NCI-H2107 (cell line): ENCODE measurements at regions not wholly inside any gene's neighbourhood (a gene's known extent, or its start where the extent isn't known, plus 50 kb on each side); places are given as distances from the start of the nearest gene placed in this dataset.

Experiments
- DNase-seq: peaks from one replicate; lab custom pipeline; 2025; lab: John Stamatoyannopoulos, UW

DNA sequence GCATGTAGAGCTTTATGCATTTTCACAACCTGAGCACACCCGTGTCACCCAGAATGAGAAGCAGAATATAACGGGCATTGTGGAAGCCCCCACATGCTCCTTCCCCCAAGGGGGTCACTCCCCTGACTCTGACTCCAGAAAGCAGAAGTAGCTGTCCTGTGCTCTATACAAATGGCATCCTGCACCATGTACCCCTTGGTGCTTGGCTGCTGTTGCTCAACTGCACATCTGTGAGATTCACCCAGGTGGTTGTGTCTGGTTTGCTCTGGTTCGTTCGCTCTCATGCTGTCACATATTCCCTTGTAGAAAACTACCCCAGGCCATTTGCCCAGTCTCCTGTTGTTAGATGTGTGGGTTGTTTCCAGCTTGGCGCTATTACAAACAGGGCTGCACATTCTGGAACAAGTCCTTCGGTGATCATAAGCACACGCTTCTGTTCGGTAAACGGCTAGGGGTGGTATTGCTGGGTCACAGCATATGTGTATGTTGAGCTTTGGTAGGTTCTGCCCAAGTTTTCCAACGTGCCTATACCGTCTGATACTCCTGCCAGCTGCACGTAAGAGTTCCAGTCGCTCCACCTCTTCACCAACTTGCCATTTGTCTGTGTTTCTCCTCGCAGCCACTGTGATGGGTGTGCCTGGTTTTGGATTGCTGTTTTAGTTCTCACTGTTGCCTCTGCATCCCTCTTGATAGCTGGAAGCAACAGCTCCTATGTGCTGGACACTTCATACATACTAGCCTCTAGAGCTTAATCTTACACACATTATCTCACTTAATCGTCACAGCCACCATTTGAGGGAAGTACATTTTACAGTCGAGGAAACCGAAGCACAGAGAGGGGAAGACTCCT lies 65.4 kb upstream of the SLC6A6 start:
- DNase-seq = no peak

DNA sequence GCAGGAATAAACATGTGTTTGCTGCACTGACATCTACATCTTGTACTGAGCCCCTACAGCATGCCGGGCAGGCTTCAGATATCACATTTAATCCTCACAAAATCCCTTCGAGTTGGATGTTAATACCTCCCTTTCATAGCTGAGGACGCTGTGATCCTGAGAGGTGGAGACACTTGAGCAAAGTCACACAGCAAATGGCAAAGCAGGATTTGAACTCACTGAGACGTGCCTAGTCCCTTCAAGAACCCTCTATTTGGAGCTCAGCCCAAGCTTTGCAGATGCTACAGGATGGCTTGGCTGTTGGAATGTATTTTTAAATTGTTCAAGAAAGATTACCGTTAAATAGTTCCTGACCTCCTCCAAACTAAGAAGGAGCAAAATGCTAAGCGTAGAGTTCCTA lies 64.6 kb upstream of the SLC6A6 start:
- DNase-seq = no peak

DNA sequence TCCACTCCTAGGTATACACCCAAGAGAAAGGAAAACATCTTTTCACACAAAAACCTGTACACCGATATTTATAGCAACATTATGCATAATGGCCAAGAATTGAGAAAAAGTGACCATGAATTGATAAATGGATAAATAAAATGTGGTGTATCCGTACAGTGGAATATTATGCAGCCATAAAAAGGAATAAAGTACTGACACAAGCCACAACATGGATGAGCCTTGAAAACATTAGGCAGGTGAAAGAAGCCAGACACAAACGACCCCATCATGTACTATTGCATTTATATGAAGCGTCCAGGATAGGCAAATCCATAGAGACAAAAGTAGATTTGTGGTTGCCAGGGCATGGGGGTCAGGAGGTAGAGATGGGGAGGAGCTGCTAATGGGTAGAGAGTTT lies 64.2 kb upstream of the SLC6A6 start:
- DNase-seq = no peak

DNA sequence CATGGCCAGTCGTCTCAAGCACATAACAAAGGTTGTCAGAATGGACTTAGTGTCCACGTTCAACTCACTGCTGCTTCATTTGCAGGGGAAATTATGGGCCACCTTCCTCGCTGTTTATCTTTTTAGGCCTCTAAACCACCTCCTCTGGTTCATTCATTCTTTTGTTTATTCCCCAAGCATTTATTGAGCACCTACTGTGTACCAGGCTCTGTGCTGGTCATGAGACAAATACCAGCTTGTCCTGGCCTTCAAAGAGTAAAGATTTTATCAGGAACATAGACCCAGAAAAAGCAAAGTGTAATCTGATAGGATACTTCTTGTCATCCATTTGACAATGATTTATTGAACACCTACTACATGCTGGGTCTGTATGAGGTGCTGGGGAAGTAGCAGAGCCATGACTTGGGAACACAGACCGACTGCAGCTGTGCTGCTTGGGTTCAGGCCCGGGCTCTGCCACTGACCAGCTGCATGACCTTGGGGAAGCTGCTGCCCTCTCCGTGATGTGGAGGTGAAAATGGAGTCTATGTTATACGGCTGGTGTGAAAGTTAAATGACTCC lies 63.4 kb upstream of the SLC6A6 start:
- no peak for DNase-seq

DNA sequence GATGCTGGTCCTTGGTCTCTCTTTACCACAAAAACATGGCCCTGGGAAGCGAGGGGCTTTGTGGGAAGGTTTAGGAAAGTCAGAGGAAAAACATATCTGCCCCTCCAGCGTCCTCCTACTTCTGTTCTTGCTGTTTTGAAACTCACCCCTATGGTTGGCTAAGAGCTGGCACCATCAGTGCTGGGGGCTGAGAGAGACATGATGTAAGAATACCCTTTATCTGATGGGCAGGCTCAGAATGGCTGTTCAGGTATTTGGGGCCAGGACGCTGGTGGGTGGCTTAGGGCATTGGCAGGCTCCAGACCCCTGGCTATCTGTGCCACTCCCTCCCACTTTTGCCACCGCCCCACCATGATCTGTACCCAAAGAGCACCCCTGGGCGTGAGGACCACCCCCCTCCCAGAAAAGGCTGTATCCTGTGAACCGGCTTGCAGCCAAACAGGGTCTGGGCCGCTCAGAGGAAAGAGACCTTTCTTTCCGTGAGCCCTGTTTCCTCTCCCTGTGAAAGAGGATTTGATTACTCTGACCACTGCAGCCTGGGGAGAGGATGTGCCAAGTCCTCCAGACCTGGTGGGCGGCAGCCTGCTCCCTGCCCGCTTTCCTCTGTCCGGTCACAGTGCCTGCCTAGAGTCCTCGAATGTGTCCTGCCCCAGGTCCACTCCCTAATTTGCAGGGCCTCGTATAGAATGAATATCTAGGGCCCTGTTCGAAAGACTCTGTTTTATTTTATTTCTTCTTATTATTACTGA lies 61.3 kb upstream of the SLC6A6 start:
- no peak for DNase-seq

DNA sequence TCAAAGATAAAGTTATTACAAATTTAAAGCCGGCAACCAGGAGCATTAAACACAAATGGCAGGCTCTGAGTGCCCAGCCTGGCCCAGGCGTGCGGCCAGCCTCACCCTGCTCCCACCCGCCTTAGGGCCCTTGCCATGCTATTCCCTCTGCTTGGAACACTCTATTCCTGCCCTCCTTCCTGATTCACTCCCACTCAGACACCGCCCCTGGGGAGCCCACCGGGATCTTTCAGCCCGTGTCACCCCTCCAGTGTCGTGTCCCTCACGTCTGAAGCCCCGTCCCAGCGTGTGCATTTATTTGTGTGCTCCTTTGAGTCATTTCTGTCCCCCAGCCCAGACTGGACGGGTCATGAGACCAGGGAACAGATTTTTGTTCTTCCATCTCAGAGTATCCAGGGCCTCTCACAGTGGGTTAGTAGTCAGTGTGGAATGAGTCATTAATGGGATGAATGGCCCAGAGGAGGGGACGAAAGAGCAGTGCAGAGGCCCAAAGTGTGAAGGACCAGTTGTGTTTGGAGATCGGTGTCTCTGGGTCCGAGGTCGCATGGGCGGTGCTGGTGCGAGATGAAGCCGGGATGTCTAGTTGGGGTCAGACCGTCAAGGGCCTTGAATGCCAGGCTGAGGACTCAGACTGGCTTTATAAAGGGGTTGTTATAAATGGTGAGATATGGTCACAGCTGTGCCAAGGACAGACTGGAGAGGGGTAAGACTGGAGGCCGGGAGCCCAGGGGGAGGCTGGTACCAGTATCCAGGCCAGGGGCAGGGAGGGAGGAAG lies 58.9 kb upstream of the SLC6A6 start:
- no peak for DNase-seq

DNA sequence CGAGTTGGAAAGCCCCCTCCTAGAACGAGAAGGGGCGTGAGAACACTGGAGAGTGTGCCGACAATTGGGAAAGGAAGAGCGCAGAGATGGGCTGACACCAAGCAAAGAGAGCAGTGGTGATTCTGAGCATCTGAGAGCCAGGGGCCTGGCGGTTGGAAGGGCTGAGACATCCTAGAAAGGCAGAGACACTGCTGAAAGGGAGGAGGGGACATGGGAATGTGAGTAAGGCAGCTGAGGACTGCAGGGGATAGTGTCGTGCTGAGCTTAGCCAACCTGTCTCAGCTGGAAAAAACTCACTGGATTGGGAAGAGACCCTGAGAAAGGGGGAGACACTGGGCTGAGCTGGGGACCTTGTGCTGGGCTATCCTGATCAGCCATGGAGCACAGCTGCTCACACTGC lies 58.1 kb upstream of the SLC6A6 start:
- DNase-seq = no peak

DNA sequence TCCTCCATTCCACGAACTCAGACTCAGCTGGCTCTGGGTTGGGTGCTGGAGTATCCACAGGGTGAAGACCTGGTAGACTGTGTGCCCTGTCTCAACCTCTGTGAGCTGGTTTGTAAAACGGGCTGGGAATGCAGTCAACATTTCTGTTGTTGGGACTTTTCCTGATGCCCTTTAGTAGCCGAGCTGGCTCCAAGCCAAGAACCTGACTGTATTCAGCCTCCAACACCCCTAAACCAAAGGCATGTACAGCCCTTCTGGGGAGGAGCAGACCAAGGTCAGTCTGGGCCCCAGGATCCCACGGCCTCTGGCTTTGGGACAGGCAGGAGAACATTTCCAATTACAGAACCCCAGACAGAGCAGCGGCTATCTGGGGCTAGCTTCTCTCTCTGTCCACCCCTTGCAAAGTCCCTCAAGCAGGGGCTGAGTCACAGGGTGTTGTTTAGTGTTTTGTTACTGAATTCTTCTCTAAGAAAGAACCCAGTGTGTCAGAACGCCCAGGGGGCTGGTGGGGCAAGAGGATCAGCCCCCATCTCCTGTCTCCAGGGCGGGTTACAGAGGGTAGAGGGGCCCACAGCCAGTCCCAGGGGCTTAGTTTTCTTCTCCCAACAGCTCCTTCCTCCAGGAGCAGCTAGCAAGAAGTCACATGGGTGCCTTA lies 56.8 kb upstream of the SLC6A6 start:
- no peak for DNase-seq

DNA sequence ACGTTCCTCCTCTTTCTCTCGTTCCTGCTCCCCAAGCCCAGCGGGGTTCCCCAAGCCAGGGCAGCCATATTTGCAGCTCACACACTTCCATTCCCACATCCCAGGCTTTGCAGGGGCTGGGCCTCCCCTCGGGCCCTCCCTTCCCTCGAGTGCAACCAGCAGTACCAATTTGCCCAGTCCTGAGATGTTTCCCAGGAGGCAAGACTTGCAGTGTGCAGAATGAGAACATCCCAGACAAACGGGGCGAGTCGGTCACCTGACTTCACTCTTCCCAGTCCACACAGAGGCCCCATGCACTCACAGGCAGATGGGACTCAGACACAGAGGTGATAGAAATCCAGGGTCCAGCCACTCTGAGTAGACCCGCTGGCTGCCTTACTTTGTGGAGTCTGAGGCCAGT lies 56.2 kb upstream of the SLC6A6 start:
- DNase-seq = no peak

DNA sequence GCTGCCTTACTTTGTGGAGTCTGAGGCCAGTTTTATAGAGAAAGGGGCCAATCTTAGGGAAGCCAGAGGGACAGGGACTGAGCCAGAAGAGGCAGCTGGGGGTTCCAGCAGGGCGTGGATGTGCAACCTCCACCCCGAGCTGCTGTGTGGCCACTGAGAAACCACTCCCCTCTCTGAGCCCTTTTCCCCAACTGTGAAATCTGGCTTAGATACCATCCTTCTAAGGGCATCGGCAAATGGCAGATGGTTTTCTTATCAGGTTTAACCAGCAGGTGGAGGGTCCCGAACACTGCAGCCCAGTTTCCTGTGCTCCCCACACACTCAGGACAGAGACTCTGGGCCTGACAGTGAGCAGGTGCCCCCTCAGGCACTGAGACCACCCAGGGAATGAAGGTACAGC lies 55.8 kb upstream of the SLC6A6 start:
- DNase-seq = no peak

DNA sequence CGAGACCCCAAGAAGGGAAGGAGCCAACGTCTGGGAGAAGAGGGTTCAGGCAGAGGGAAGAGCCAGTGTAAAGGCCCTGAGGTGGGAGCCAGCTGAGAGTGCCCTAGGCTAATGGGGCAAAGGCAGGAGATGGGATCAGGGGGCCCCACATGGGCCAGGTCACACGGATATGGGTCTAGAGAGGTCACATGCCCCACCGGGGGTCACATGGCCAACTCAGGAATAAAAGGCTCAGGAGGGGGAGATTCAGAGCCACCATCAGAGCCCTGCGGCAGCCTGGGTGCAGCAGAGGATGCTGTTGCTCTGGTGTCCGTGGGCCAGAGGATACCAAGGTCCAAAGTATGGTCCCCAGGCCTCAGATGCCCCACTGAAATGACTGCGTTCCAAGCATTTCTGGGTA lies 55.3 kb upstream of the SLC6A6 start:
- DNase-seq = no peak

DNA sequence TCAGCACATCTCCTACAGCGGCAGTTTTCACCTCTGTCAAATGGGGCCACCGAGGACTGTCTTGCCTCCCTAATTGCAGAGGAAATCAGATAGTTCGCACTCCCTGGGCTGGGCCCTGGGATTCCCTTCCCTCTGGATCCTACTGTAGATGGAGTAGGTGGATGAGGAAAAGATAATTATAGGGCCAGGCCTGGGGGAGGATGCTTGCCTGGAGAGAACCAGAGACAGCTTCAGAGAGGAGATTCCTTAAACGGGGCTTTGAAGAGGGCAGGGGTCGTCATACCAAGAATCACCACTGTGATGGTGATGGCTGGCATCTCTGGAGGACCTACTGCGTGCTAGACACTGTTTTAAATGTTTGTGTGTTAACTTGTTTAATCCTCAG lies 50.8 kb upstream of the SLC6A6 start:
- DNase-seq = no peak

DNA sequence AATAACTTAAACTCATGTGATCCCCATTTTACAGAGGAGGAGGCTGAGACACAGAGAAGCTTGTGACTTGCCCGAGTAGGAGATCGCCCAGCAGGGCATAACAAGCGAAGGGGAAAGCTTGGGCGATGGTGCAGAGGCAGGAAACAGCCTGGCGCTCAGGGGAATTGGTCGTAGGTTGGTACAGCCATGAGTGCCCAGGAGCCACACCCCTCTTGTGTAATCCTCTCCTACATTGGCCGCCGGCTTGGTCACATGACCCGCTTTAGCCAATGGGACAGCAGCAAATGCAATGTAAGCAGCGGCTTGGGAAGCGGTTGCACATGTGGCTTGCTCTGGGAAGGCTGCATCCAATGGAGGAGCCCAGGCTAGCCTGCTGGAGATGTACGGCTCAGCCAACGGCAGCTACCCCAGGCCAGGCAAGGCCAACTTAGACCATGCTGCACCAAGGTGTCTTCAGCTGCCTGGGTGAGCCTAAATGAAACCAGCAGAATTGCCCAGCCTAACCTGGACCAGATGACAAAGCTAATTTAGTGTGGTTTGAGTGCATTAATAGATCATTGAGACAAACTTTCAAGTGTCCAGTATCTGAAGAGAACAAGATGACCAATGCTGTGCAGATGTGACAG lies 50.3 kb upstream of the SLC6A6 start:
- DNase-seq = no peak
